Astrocyte of the cerebellum (primary cell): ENCODE measurements at regions not wholly inside any gene's neighbourhood (a gene's known extent, or its start where the extent isn't known, plus 50 kb on each side); places are given as distances from the start of the nearest gene placed in this dataset.

Experiments used
- DNase-seq: peaks from one replicate; pipeline ENCODE4 v3.0.0-alpha.2; 2011; ENCODE audit warnings: low read depth
- H3K4me3 ChIP-seq: 2 replicates; pipeline ENCODE4 v1.5.1; 2011; ENCODE audit warnings: mild to moderate bottlenecking, low read depth, low read length, moderate library complexity
- CTCF ChIP-seq: IDR thresholded peaks from 2 replicates; pipeline ENCODE4 v1.5.1; 2012; ENCODE audit warnings: low read length, low read depth, moderate library complexity, mild to moderate bottlenecking; ENCODE audit errors: missing control alignments
- in situ Hi-C: cut with HindIII; loops from 2 replicates; pipeline ENCODE4 v1.10.0; 2017; ENCODE audit warnings: low sequenced_read_pairs

GRCh38 chr9:16352791-16353401 is 517.6 kb downstream of the BNC2 start:
- no peak for DNase-seq
- in situ Hi-C loops, result no loop called here
- H3K4me3 ChIP-seq, result no peak overlapping the region
- no peak for TF ChIP-seq CTCF

DNA sequence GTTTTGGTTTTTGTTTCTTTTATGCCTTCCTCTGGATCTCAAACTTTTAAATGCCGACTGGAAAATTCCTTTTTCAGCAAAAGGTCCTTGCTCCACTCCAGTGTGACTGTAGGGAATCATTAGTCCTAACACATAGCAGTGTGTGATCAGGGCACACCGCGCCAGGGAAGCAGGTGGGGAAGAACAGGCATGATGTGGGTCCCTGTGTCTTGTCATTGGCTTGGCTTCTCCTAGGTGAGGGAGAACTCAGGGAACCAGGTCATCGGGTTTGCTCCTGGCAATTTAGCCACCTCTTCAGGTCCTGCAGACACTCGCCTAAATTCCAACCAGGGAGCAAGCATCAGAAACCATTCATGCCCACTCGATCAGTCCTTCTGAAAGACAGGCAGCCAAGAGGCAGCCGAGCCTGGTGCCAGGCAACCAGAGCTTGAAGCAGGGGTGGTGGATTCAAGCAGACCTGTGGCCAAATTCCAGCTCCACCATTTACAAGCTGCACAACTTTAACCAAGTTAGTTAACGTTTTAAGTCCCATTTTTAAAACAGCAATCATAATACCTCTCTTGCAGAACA is 514.2 kb downstream of the BNC2 start:
- H3K4me3 ChIP-seq, result no peak overlapping the region
- in situ Hi-C loops, result no loop called here
- no peak for DNase-seq
- no peak for TF ChIP-seq CTCF

- no peak for DNase-seq
- H3K4me3 ChIP-seq, result no peak overlapping the region
- no peak for TF ChIP-seq CTCF
- in situ Hi-C loops, result no loop called here
These were observed 512.6 kb downstream of the BNC2 start for GRCh38 chr9:16357828-16358227.

DNA sequence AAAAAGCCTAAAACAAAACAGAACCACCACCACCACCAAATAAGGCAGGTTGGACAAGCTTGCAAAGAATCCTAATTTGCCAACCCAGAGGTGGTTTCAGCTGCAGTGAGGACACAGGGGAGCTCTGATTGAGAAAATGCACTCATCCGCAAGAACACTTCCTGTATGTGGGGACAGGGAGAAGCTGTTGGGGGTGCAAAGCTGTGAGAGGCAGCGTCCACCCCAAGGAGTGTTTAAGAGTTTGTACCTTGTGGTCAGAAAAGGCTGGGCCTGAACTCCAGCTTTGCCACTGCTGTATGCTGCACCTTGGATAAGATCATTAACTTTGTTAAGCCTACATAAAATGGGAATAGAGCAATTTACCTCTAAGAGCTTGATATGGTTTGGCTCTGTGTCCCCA is 511.7 kb downstream of the BNC2 start:
- H3K4me3 ChIP-seq, result no peak overlapping the region
- DNase-seq, result no peak
- TF ChIP-seq CTCF, result no peak
- in situ Hi-C loops, result no loop called here
